GM18907 (cell line): ENCODE measurements at regions not wholly inside any gene's neighbourhood (a gene's known extent, or its start where the extent isn't known, plus 50 kb on each side); places are given as distances from the start of the nearest gene placed in this dataset.

Experiments
- ATAC-seq: cut with Tn5 transposase; IDR thresholded peaks from one replicate; pipeline ENCODE4 v1.9.1; 2021; ENCODE audit warnings: mild to moderate bottlenecking, moderate library complexity; ENCODE audit not compliant: unreplicated experiment

- ATAC-seq = no peak
These were observed 1091.3 kb upstream of the TENM3 start for GRCh38 chr4:181151856-181152255.

- no peak for ATAC-seq
These were observed 1085.6 kb upstream of the TENM3 start for GRCh38 chr4:181157647-181158046.

- ATAC-seq = no peak
These were observed 1084.2 kb upstream of the TENM3 start for GRCh38 chr4:181158971-181159370.

- no peak for ATAC-seq
These were observed 1081.5 kb upstream of the TENM3 start for GRCh38 chr4:181161669-181162068.

GRCh38 chr4:181162266-181162665 is 1080.9 kb upstream of the TENM3 start:
- ATAC-seq = no peak

GRCh38 chr4:181162676-181163075 is 1080.5 kb upstream of the TENM3 start:
- no peak for ATAC-seq

- ATAC-seq = no peak
These were observed 1076.3 kb upstream of the TENM3 start for GRCh38 chr4:181166742-181167399.

- ATAC-seq = no peak
These were observed 1075.0 kb upstream of the TENM3 start for GRCh38 chr4:181168011-181168805.

- ATAC-seq = no peak
These were observed 1070.2 kb upstream of the TENM3 start for GRCh38 chr4:181173046-181173445.

GRCh38 chr4:181176306-181176705 is 1066.9 kb upstream of the TENM3 start:
- ATAC-seq = no peak

GRCh38 chr4:181181331-181181730 is 1061.9 kb upstream of the TENM3 start:
- no peak for ATAC-seq

- ATAC-seq = no peak
These were observed 1053.5 kb upstream of the TENM3 start for GRCh38 chr4:181189751-181190150.

- ATAC-seq = no peak
These were observed 1049.9 kb upstream of the TENM3 start for GRCh38 chr4:181193131-181193930.

- ATAC-seq = no peak
These were observed 1049.1 kb upstream of the TENM3 start for GRCh38 chr4:181194096-181194495.

GRCh38 chr4:181200076-181200475 is 1043.1 kb upstream of the TENM3 start:
- no peak for ATAC-seq

- ATAC-seq = no peak
These were observed 1041.0 kb upstream of the TENM3 start for GRCh38 chr4:181202240-181202639.

GRCh38 chr4:181204109-181204508 is 1039.1 kb upstream of the TENM3 start:
- ATAC-seq = no peak

- ATAC-seq = no peak
These were observed 1029.7 kb upstream of the TENM3 start for GRCh38 chr4:181213551-181213950.

GRCh38 chr4:181216501-181216900 is 1026.7 kb upstream of the TENM3 start:
- no peak for ATAC-seq

- ATAC-seq = no peak
These were observed 1023.3 kb upstream of the TENM3 start for GRCh38 chr4:181219783-181220416.

- ATAC-seq = no peak
These were observed 1018.4 kb upstream of the TENM3 start for GRCh38 chr4:181224852-181225251.
